ENCODE measurements at regions not wholly inside any gene's neighbourhood (a gene's known extent, or its start where the extent isn't known, plus 50 kb on each side); places are given as distances from the start of the nearest gene placed in this dataset.
"Not testable (repeated sequence)": the region's sequence is repeated elsewhere in the genome, so short reads cannot be mapped to it uniquely, and the experiment has no call there.

DNA sequence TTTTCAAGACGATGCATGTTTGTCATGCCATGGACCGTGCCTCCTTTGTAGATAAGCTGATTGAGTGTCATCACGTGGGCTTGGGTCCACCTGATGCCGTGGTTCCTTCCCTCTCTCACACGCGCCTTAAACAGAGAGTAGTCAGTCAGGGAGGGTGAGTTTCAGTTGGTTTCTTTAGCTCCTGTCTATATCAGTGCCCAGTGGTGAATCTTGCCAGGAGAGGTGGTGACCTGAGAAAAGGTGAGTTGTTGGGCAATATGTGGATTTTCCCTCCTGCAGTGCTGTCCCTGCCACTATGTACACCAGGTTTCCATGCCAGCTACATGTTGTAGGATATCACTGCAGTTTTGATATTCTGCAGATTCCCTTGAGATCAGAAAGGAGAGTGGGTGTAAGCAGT, 129.7 kb downstream of the LAT start:
- TF ChIP-seq ZNF560 (tag by site-specific recombination; IDR thresholded peaks at IDR 0.05; ENCODE audit: borderline replicate concordance) (no peak), ZSCAN23 (tag by site-specific recombination; IDR thresholded peaks at IDR 0.05) (no peak), ZNF341 (tag by site-specific recombination; IDR thresholded peaks at IDR 0.05; ENCODE audit: low read depth) (no peak), ZFHX2 (tag by site-specific recombination; conservative IDR thresholded peaks at IDR 0.05) (no peak), ZNF239 (tag by site-specific recombination; IDR thresholded peaks at IDR 0.05) (no peak), SP7 (tag by site-specific recombination; IDR thresholded peaks at IDR 0.05) (no peak), ZNF248 (tag by site-specific recombination; IDR thresholded peaks at IDR 0.05) (no peak), ZFP3 (tag by site-specific recombination; IDR thresholded peaks at IDR 0.05; ENCODE audit: low read depth) (no peak), GLI2 (tag by site-specific recombination; IDR thresholded peaks at IDR 0.05; ENCODE audit: borderline replicate concordance, low read depth) (no peak), ZNF585B (tag by site-specific recombination; IDR thresholded peaks at IDR 0.05) (no peak), ZNF423 (tag by site-specific recombination; IDR thresholded peaks at IDR 0.05) (no peak), ZNF624 (tag by site-specific recombination; IDR thresholded peaks at IDR 0.05) (no peak), PRDM10 (tag by site-specific recombination; IDR thresholded peaks at IDR 0.05) (no peak)
- TF ChIP-seq, protein P1, sequence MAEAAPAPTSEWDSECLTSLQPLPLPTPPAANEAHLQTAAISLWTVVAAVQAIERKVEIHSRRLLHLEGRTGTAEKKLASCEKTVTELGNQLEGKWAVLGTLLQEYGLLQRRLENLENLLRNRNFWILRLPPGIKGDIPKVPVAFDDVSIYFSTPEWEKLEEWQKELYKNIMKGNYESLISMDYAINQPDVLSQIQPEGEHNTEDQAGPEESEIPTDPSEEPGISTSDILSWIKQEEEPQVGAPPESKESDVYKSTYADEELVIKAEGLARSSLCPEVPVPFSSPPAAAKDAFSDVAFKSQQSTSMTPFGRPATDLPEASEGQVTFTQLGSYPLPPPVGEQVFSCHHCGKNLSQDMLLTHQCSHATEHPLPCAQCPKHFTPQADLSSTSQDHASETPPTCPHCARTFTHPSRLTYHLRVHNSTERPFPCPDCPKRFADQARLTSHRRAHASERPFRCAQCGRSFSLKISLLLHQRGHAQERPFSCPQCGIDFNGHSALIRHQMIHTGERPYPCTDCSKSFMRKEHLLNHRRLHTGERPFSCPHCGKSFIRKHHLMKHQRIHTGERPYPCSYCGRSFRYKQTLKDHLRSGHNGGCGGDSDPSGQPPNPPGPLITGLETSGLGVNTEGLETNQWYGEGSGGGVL (tag by site-specific recombination; IDR thresholded peaks at IDR 0.05): no peak
- TF ChIP-seq, protein P2, sequence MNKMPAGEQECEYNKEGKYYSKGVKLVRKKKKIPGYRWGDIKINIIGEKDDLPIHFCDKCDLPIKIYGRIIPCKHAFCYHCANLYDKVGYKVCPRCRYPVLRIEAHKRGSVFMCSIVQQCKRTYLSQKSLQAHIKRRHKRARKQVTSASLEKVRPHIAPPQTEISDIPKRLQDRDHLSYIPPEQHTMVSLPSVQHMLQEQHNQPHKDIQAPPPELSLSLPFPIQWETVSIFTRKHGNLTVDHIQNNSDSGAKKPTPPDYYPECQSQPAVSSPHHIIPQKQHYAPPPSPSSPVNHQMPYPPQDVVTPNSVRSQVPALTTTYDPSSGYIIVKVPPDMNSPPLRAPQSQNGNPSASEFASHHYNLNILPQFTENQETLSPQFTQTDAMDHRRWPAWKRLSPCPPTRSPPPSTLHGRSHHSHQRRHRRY (tag by site-specific recombination; IDR thresholded peaks at IDR 0.05): no peak
- TF ChIP-seq, protein P3, sequence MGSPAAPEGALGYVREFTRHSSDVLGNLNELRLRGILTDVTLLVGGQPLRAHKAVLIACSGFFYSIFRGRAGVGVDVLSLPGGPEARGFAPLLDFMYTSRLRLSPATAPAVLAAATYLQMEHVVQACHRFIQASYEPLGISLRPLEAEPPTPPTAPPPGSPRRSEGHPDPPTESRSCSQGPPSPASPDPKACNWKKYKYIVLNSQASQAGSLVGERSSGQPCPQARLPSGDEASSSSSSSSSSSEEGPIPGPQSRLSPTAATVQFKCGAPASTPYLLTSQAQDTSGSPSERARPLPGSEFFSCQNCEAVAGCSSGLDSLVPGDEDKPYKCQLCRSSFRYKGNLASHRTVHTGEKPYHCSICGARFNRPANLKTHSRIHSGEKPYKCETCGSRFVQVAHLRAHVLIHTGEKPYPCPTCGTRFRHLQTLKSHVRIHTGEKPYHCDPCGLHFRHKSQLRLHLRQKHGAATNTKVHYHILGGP (tag by site-specific recombination; IDR thresholded peaks at IDR 0.05): no peak
- ChIA-PET CTCF (interaction anchor here (0.7 to 1.2 kb wide), 4 partner anchors 137 to 917 kb away, joined by 3 to 4 read pairs (median 3); no protein-coding TSS in a partner anchor), POLR2A (no interaction called here)
- Histone ChIP-seq H3K36me3 (ENCODE audit: control insufficient read depth in 2 of 2, insufficient read depth in 1 of 2, low read length in 2 of 2) (no peaks in the 10 kb centered on the region), H3K4me3 (ENCODE audit: low read depth, low read length) (no peak overlapping the region), H3K27ac (ENCODE audit: extremely low read depth, low read depth, low read length) (no peak overlapping the region), H3K4me1 (ENCODE audit: control insufficient read depth, insufficient read depth, low read length) (no peaks in the 10 kb centered on the region), H3K9me3 (ENCODE audit: control insufficient read depth, insufficient read depth, low read depth, low read length) (no peaks in the 10 kb centered on the region)

- CTCF ChIA-PET; POLR2A ChIA-PET; H3K4me1 ChIP-seq (ENCODE audit: control insufficient read depth, insufficient read depth, low read length); H3K4me3 ChIP-seq (ENCODE audit: low read depth, low read length); H3K9me3 ChIP-seq (ENCODE audit: control insufficient read depth, insufficient read depth, low read depth, low read length); H3K27ac ChIP-seq (ENCODE audit: extremely low read depth, low read depth, low read length); H3K36me3 ChIP-seq (ENCODE audit: control insufficient read depth in 2 of 2, insufficient read depth in 1 of 2, low read length in 2 of 2): not testable (repeated sequence)
These were observed 128.6 kb downstream of the LAT start for GRCh38 chr16:29113446-29113845.
